GM13977 (cell line): ENCODE measurements at regions not wholly inside any gene's neighbourhood (a gene's known extent, or its start where the extent isn't known, plus 50 kb on each side); places are given as distances from the start of the nearest gene placed in this dataset.
"Not testable (repeated sequence)": the region's sequence is repeated elsewhere in the genome, so short reads cannot be mapped to it uniquely, and the experiment has no call there.

Source experiments
- DNase-seq: peaks from one replicate; pipeline ENCODE4 v3.0.0; 2012; ENCODE audit warnings: low spot score
- in situ Hi-C: fragments of 300-500 bp; cut with MboI; formaldehyde crosslinking; loops from one replicate; pipeline ENCODE4 v1.12.0; 2022; ENCODE audit warnings: low sequenced_read_pairs, low pct_unique_long_range_greater_than_20kb, mixed read lengths, inconsistent platforms; ENCODE audit not compliant: unreplicated experiment
- TF ChIP-seq, protein P1 (sequence below): IDR thresholded peaks from 2 replicates; pipeline ENCODE4 v1.5.1; 2012; ENCODE audit warnings: mild to moderate bottlenecking, control low read depth; ENCODE audit not compliant: insufficient read depth; ENCODE audit errors: extremely low read depth, missing control alignments

DNA sequence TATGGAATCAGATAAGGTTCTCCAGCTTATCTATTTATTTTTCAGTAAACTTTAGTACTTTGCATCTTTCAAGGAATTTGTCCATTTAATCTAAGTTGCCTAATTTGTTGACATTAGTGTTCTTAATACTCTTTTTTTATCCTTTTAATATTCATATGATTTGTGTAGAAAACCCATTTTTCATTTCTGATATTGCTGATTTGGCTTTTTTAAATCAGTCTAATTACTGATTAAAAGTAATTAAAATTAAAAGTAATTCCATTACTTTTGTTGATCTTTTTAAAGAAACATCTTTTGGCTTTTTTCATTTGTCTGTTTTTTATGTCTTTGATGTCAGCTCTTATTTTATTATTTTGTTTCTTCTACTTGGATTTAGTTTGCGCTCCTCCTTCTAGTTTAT, 101.2 kb downstream of the CGGBP1 start:
- no peak for DNase-seq
- TF ChIP-seq, protein P1, sequence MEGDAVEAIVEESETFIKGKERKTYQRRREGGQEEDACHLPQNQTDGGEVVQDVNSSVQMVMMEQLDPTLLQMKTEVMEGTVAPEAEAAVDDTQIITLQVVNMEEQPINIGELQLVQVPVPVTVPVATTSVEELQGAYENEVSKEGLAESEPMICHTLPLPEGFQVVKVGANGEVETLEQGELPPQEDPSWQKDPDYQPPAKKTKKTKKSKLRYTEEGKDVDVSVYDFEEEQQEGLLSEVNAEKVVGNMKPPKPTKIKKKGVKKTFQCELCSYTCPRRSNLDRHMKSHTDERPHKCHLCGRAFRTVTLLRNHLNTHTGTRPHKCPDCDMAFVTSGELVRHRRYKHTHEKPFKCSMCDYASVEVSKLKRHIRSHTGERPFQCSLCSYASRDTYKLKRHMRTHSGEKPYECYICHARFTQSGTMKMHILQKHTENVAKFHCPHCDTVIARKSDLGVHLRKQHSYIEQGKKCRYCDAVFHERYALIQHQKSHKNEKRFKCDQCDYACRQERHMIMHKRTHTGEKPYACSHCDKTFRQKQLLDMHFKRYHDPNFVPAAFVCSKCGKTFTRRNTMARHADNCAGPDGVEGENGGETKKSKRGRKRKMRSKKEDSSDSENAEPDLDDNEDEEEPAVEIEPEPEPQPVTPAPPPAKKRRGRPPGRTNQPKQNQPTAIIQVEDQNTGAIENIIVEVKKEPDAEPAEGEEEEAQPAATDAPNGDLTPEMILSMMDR: no peak
- in situ Hi-C loops: no loop called here

DNA sequence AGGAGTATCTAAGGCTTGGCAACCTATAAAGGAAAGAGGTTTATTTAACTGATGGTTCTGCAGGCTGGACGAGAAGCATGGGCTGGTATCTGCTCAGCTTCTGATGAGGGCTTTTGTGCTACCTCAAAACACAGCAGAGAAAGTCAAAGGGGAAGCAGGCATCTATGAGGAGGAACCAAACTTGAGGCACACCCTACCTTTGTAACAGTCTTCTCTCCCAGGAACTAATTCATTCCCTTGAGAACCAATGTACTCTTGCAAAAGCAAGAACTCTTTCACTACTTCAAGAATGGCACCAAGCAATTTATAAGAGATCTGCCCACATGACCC, 109.0 kb downstream of the CGGBP1 start:
- in situ Hi-C loops: no loop called here
- TF ChIP-seq, protein P1: no peak
- no peak for DNase-seq

DNA sequence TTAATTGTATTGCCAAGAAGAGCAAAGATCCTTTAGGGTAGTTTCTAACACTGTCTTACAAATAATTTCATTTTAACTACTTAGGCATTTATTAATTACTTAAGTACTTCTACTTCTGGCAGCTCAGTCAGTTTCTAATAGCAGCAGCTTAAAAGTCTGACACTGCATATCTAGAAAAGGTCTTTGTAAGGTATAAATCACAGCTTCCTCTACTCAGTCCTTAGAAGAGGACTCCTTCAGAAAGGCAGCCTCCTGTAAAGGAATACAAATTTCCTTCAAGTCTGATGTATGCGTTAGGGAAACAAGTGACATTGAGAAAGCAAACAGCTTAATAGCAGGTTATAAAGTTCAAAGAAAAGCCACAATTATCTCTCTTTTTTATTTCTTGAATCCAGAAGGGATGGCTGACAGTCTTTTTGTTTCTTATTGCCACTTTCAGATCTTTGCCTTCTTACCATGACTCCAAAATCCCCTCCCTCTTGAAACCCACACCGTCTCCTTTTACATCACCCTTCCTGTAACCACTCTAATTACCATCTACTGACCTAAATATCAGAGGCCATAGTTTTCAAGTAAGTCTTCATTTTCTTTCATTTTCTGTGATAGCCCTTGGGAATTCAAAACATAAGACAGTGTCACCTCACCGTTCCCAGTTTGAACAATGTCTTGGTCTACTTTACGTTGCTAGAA, 109.5 kb downstream of the CGGBP1 start:
- peak; percentile 18 for DNase-seq
- in situ Hi-C loops: no loop called here
- TF ChIP-seq, protein P1: no peak

DNA sequence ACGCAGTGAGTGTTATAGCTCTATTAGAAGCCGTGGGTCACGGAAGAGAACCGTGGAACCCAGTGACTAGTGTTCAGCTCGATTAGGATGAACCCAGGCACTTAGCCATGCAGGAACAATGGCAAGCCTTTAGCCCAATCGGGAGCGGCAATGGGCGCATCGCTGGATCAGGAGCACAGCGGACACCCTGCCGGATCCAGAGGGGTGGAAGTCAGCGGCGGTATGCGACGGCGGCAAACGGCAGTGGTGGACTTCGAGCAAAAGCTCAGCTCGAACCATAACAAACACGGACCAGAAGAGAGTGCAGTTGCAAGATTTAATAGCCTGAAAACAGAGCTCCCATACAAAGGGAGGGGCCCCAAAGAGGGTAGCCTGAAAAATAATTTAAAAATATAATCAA, 112.8 kb downstream of the CGGBP1 start:
- DNase-seq, in situ Hi-C loops: not testable (repeated sequence)

DNA sequence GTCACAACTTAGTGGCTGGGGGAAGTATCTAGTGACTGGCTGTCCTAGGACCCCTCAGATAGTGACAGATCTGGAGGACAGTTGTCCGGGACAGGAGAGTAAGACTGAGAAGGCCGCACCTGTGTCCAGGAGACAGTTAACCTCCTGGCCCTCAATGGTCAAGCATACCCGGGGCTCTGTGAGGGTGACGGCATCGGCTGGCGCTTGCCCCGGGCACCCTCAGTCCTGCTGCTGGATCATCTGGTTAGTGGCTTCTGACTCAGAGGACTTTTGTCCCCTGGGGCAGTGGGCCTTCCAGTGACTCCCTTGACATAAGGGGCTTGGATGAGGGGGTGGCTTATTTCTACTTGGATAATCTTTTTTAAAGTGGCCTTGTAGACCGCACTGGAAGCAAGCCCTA, 116.5 kb downstream of the CGGBP1 start:
- in situ Hi-C loops: not testable (repeated sequence)

DNA sequence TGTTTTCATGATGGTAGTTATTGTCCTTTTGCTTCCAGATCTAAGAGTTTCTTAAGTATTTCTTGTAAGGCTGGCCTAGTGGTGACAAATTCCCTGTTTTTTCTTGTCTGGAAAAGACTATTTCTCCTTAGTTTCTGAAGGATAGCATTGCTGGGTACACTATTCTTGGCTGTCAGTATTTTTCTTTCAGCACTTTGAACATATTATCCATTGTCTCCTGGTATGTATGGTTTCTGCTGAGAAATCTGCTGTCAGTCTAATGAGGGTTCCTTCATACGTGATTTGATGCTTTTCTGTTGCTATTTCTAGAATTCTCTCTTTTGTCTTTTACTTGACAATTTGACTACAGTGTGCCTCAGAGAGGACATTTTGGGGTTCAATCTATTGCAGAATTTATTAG, 134.3 kb downstream of the CGGBP1 start:
- TF ChIP-seq, protein P1: no peak
- in situ Hi-C loops: no loop called here
- no peak for DNase-seq

More for the DNA sequence above, 116.5 kb downstream of the CGGBP1 start:
- not testable (repeated sequence) for DNase-seq

DNA sequence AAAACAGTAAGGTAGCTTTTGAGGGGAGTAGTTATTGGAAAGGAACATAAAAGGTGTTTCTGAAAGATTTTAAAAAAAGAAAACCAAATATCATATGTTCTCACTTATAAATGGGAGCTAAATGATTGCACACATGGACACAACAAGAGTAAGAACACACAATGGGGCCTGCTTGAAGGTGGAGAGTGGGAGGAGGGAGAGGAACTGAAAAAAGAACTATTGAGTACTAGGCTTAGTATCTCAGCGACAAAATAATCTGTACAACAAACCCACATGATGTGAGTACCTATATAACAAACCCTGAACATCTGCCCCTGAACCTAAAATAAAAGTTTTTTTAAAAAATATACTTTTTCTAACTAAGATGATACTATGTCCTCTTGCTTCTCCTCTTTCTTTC, 138.3 kb downstream of the CGGBP1 start:
- in situ Hi-C loops: no loop called here
- TF ChIP-seq, protein P1: no peak
- no peak for DNase-seq

DNA sequence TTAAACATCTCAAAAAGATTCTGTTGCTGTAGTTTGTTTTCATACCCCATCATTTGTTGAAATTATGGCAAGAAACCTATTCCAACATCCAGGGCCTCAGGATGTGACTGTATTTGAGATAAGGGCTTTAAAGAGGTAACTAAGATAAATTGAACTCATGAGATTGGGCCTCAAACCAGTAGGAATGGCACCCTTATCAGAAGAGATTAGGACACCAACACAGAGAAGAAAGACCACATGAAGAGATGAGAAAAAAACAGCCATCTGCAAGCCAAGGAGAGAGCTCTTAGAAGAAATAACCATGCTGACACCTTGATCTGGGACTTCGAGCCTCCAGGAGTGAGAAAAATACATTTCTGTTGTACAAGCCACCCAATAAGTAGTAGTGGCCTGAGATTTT, 157.7 kb downstream of the CGGBP1 start:
- DNase-seq: no peak
- TF ChIP-seq, protein P1: no peak
- in situ Hi-C loops: no loop called here
